Activated effector memory CD4-positive, alpha-beta T cell treated with Interleukin-2 at 50 U/mL for 16 hours (primary cell): ENCODE measurements at regions not wholly inside any gene's neighbourhood (a gene's known extent, or its start where the extent isn't known, plus 50 kb on each side); places are given as distances from the start of the nearest gene placed in this dataset.
"Not testable (repeated sequence)": the region's sequence is repeated elsewhere in the genome, so short reads cannot be mapped to it uniquely, and the experiment has no call there.

Experiments used
- DNase-seq: peaks from one replicate; pipeline ENCODE4 v3.0.0-alpha.2; 2020

DNA sequence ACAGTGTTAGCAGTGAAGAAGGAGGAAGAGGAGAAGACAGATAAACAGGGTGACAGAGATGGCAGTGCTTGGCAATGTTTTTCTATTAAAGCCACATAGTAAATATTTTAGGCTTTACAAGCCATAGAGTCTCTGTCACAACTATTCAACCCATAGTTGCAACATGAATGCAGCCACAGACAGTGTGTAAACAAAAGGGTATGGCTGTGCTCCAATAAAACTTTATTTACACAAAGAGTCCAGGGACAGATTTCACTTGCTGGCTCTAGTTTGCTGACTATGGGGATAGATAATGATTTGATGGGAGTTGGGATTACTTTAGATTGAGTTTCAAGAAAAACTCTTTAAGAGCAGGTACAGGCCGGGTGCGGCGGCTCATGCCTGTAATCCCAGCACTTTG lies 224.8 kb upstream of the SEMA6A start:
- DNase-seq, result no peak

DNA sequence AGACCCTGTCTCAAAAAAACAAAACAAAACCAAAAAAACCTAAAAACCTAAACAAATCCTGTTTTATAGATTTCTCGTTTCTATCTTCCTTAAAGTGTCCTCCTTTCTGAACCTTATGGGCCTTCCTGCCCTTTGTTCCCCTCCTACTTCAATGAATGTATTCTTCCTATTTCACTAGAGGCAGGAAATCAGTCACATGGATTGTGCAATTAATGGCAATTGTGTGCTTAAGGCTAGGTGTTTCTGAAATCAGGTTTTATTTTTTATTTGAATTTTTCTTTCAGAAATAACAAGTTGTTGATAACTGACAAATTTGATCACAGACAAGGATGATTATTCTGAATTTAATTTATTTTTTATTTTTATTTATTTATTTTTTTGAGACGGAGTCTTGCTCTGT lies 220.6 kb upstream of the SEMA6A start:
- DNase-seq, result no peak

DNA sequence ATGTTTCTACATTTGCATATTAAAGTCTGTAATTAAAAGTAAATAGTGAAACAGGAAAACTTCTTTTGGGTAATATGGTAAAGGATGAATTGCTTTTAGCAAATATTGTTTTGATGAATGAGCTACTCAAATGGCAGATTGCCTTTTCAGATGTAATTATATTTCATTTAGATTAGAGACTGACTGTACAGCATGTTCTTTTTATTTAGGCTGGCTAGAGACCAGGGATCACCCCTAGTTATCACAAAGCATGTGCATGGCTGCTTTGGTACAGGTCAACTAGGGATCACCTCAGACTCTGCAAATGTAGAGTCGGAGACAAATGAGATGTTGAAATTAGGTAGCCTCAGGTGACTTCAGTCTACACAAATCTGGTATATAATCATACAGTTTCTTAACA lies 214.9 kb upstream of the SEMA6A start:
- DNase-seq, result no peak

DNA sequence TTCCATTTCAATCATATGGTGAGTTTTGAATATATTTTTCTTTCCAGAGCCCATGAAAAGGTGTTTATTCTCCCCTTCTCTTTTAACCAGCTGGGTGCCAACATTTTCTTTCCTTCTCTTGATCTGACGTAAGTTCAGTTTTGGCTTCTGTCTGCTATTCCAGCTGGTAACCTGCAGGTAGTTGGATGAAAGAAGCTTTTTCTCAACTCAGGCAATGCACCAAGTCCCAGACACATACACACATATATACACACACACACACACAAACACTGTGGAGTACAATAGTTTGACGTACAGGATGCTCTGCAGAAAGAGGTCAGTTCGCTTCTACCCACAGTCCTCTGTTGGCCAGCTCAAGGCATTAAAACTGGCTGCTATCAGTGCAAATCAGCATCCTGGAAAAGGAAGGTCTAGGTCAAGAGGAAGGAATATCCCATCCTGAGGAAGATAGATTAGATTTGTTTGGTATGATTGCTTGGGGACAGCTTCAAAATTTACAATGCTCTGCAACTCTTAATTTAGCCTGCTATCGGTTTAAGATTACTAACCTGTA lies 214.3 kb upstream of the SEMA6A start:
- DNase-seq, result no peak

DNA sequence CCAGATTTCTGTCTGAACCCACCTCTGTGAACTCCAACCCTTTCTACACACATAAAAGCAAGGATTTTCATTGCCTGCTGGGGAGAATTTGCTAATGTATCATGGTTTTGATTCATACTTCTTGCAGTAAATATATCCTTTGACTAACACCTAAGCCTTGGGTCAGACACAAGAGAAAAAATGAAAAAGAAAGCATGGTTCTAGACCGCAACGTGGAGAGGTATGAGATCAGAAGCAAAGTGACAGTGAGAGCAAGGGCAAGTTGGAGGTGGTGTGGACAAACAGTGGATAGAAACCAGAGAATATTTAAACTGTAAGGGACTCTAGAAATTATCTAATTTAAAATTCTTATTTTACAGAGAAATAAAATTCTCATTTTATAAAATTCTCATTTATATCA lies 212.9 kb upstream of the SEMA6A start:
- no peak for DNase-seq

DNA sequence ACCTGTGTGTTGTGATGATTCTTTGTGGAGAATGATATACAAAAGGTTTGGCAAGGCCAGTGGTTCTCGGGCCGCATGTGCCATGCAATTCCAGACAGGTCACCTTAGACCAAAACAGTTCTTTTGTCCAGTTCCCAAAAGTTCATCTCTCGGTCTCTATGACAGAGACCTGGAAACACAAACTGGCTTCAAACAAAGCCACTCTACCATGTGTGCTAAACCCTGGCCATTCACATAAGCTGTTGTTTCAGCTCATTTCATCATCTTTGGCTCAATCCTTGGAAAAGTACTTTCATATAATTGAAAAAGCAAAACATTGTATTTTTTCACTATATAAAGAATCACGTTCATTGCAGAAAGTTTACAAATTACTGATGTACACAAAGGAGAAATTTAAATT lies 210.5 kb upstream of the SEMA6A start:
- DNase-seq, result no peak

DNA sequence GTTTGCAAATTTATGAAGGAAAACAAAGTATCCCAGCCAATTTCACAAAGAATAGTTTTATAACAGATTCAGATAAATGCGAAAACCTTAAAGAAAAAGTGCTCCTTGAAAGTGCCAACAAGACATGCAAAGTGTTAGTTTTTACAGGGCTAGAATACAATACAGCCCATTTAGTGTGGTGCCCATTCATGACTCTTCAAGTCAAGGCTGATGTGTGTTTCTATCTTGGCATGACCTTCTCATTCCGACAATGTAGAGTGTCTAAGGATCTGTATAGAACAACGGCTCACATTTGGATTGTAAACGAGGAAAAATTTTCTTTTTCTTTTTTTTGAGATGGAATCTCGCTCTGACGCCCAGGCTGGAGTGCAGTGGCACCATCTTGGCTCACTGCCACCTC lies 205.2 kb upstream of the SEMA6A start:
- no peak for DNase-seq

DNA sequence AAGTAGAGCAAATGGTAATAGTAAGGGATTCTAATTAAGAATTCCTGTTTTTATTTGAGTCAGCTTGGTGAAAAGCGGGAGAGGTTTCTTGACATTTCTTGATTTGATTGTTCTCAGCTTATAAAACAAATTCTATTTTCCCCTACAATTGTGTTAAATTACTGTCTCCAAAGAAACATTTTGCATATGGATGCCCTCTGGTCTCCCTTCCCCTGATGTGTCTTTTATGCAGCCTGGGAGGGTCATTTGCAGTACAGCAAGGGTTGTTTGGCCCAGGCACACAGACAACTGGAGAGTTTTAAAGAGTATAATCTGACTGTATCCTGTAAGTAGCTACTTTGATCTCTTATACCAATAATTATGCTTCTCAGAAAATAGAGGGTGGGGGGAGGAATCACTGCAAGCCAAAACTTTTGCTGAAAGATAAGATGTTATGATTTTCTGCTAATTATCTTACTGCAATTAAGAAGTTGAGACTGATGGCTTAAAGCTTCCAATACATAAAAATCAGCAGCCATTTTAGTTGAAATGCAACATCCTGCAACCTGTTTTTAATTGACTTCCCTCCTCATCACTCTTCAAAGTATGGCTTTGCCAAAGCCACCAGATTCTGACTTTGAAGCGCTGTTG lies 204.1 kb upstream of the SEMA6A start:
- DNase-seq, result no peak

DNA sequence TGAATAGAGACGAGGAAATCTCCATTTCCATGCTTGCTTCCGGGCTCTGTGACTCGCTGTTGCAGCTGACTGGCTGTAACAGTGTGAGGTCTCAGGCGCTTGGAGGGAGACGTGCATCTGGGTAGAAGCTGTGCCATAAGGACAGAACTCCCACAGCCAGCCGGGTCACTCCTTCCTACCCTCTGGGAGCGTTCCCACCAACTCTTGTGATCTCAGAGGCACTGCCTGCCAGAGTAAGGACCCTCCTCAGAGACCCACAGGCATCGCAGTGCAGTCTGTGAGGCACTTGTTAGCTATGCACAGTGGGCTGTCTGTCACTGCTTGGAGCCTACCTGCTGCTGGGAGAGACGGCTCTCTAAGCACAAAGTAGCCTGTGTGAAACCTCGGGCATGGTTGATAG lies 203.4 kb upstream of the SEMA6A start:
- no peak for DNase-seq

DNA sequence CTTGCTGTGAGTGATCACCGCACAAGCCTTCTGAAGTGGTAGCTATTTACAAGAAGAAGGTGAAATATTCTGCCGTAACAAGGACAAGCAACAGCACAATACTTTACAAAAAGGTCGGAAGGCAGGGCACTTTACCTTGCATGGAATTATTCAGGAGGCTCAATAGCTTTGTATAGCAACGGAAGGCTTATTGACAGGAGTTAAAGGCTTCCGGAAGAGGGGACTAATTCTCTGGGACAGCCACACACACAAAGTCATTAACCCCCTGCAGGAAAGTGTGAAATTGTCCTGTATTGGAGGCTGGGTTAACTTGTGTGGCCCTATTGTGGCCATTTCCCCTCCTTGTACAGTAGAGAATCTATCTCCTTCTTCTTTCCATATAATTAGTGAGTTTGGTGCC lies 199.3 kb upstream of the SEMA6A start:
- no peak for DNase-seq

DNA sequence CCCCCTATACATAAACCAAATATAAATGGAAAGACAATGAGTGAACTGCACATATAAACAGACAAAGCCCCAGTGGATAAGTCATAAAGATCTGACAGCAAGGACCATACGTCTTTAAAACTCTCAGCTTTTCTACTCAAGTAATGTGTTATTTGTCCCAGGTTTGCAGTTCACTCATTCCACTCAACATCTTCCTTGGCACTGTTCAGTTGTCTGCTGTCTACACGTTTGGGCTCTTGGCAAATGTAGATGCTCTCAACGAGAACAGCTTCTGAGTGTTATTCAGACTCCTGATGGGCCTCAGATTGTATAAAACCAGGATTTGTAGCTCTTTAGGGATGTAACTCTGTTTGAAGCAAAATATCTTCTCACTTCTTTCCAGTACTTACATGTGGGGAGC lies 198.2 kb upstream of the SEMA6A start:
- DNase-seq, result no peak

DNA sequence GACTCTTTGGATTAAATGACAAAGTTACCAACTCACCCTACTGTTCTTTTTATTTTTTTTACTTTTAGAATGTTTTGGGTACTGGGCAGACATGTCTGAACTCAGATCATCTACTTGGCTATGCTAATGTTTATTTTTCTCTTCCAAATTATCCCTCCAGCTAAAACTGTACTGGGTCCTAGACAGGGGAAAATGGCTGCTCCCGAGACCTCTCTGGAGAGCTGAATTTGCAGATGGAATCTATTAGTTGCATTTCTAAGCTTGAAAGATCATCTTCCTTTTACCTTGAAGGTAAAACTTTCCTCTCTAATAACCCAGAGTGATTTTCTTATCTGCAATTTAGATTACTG lies 197.5 kb upstream of the SEMA6A start:
- DNase-seq, result no peak

DNA sequence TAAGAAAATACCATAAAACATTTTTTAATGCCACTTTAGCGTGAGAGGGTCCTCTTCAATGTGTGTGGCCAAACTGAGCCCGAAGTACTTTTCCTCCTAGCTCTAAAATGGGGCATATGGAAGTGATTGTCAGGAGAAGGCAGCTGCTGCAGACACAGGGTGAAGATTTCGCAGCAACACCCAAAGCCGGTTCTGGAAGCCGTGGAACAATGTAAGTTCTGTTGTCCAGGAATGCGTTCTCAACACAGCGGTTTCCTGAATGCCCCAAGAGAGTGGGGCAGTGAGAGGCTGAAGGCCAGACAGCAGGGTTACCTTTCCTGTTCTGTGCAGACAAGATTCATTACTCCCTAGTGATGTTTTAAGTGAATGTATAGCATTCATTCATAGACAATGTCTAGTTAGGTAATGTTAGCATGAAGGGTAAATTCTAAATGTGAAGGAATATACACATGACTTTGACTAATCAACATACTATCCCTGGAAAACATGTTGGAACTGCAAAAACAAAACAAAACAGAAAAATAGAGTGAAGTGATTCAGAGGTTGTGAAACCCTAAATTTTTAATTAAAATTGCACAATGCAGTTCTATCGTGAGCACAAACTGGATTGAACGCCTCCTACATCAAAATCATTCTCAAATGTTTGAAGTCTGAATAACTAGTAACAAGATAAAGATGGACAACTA lies 197.0 kb upstream of the SEMA6A start:
- DNase-seq, result no peak

DNA sequence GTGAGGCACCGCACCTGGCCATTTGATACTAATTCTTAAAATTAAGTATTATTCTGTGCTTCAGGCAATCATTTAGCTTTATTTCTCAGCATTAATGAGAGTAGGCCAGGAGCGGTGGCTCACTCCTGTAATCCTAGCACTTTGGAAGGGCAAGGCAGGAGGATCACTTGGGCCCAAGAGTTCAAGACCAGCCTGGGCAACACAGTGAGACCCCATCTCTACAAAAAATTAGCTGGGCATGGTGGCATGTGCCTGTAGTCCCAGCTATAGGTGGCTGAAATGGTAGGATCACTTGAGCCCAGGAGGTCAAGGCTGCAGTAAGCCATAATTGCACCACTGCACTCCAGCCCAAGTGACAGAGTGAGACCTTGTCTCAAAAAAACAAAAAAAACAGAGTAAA lies 195.3 kb upstream of the SEMA6A start:
- not testable (repeated sequence) for DNase-seq

DNA sequence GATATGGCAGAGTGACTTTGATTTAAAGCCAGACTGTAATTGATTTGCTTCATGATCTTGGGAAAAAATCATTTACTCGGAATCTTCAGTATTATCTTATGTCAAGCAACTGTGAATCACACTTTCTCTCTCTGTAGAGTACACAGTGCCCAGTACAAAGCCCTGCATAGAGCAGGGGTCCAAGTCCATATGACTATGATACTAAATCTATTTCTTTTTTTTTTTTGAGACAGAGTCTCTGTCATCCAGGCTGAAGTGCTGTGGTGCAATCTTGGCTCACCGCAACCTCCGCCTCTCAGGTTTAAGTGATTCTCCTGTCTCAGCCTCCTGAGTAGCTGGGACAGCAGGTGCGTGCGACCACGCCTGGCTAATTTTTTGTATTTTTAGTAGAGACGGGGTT lies 194.8 kb upstream of the SEMA6A start:
- no peak for DNase-seq

DNA sequence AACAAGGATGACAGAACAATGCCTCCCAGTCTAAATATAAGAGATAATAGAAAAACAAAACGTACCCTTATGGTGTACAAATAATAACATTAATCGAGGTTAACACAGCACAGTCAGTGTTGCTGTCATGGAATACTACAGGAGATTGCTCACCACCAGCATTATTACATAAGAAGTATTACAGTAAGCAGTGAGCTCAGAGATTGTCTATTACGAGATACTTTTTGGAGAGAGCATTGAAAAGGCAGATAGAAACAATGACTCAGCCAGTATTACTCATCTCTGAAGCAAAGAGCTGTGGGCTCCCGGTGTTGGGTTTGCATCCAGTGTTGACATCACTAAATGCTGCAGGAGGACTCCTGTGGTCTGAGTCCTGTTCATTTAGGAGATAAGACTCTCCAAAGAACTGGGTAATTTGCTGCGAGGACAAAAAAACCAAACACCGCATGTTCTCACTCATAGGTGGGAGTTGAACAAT lies 191.9 kb upstream of the SEMA6A start:
- DNase-seq, result no peak

DNA sequence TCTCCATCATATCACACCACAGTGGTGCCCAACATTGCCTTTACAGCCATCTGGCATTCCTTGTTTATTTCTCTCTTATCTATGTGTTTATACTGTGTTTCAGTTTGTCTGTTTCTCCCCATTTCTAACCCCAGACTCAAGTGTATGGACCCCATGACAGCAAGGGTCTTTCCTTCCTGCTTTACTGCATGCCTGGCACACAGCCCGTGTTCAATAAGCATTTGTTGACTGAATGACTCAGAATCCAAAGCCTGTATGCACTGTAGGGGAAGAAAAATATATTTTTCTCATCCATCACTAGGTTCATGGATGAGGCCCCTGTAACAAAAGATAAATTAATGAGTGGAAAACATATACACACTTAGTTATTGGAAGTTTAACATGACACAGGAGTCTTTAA lies 190.8 kb upstream of the SEMA6A start:
- DNase-seq, result no peak

DNA sequence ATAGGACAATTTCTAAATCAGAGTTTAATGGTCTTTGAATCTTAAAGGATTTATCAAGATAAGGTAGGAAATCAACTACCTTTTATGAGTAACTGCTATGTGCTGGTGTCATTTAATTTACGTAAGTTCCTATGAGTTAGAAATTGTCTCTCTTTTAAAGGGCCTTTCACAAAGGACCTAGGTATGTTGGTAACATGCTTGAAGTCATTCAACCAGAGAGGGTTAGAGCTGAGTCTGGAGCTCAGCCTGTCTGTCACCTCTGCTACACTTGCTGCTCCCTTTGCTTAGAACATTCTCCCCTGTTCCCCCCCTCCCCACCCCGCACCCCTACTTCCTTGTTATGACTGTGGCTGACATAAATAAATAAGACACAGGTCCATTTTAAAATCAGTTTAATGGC lies 190.3 kb upstream of the SEMA6A start:
- no peak for DNase-seq

DNA sequence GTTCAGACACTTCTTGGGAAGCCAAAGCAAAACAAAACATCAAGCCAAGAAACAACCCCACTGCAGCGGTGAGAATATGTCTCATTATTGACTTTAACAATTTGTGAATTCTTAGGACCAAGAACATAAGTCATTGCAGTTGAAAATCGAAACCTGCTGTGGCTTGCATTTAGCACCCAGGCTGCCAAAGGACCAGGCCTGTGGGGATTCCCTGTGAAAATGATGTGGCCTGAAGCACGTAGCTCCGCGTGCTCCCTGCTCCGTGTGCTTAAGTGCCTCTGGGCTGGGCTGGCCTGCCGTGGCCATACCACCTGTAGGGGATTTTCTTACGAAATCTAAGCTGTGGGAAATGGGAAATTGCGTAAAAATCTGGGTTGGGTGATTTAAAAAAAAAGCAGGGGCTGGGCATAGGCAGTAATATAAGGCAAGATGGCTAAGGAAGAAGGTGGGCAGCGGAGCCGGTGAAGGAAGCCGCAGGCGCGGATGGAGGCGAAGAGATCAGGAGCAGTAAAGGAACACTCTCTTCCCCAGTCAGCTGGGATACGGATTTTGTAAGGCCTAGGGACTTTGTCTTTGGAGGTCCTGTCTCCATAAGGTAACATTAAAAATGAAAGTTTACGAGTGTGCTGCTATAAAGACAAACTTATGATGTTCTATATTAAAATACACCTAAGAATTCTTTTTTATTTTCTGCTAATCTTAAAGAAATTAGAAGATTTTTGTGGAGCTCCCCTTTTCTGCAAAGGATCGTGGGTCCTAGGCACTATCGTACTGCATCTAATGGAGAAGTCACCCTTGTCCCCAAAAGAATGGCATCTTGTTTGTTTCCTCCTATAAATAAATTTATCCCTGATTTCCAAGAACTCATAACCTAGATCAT lies 189.6 kb upstream of the SEMA6A start:
- DNase-seq, result no peak

DNA sequence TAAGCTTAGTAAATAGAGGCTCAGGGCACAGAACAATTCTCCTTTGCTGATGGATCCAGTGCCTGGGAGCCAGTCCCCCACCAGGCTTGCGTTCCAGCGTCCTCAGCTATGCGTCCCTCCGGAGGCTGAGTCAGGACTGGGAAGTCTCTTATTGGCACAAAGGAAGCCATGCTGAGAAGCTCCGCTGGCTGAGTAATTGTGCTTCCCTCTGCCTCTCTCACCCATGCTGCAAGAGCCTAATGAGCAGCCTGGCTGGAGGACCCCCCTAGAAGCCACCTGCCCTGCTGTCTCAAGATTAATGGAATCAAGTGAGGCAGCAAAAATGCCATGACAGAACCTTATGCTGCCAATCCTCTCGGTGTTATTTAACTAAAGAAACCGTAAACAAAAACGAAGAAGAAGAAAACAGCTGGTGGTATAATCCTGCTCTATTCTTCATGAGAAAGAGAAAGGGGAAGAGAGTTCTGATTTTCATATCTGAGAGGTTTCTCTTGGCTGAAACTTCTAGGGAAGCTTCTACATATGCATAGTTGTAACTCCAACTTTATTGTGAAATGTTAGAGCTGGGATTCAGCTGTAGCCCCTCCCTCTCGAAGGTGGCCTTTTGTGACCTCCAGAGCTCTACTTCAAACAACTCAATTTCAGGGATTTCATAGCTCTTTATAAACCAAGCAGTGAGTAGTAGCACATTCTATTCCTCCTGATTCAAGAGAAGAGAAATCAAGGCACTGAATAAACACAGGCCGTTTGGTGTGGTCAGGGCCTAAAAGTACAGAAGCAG lies 185.4 kb upstream of the SEMA6A start:
- DNase-seq, result no peak

DNA sequence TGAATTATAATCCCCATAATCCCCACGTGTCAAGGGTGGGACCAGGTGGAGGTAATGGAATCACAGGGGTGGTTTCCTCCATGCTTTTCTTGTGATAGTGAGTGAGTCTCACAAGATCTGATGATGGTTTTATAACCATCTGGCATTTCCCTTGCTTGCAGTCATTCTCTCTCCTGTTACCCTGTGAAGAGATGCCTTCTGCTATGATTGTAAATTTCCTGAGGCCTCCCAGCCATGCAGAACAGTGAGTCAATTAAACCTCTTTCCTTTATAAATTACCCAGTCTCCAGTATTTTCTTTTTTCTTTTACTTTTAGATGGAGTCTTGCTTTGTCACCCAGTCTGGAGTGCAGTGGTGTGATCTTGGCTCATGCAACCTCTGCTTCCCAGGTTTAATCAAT lies 182.7 kb upstream of the SEMA6A start:
- DNase-seq, result no peak

DNA sequence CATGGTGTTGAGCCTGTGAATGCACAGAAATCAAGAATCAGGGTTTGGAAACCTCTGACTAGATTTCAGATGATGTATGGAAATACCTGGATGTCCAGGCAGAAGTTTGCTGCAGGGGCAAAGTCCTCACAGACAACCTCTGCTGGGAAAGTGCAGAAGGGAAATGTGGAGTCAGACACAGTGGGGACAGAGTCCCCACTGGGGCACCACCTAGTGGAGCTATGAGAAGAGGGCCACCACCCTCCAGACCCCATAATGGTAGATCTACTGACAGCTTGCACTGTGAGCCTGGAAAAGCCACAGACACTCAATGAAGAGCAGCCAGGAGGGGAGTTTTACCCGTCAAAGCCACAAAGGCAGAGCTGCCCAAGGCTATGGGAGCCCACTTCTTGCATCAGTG lies 181.9 kb upstream of the SEMA6A start:
- no peak for DNase-seq

DNA sequence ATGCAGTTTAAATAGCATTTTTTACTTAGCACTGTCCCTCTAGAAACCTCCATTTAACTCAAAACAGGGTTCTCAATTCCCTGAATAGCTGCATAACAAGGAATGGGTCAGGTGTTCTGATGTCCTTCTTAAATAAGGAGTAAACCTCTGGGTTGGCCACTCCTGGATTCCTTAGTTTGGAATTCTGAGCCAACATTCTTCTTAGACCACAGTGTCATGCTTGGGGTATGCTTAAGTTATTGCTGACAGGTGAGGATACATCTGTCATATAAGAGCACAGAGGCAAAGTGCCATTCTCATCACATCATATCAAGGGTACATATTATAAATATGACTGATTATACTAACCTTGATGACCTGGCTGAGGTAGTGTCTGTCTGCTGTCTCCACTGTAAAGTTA lies 179.9 kb upstream of the SEMA6A start:
- no peak for DNase-seq
